SK-N-SH treated with all-trans-retinoic acid at 6 μM for 48 hours (cell line): ENCODE measurements at regions not wholly inside any gene's neighbourhood (a gene's known extent, or its start where the extent isn't known, plus 50 kb on each side); places are given as distances from the start of the nearest gene placed in this dataset.

Experiments used
- ATAC-seq: fragments of 200-7000 bp; cut with Tn5 transposase; 3 replicates; pipeline ENCODE4 v1.9.1; 2020; ENCODE audit warnings: mild to moderate bottlenecking, moderate library complexity
- ARNTL ChIP-seq: fragments of 450-650 bp; formaldehyde crosslinking; IDR thresholded peaks from 2 replicates; pipeline ENCODE4 v1.5.0; 2020; ENCODE audit warnings: low read depth, mild to moderate bottlenecking, moderate library complexity, borderline replicate concordance
- BACH2 ChIP-seq: fragments of 250-450 bp; sonication (Bioruptor Pico); IDR thresholded peaks from 2 replicates; pipeline ENCODE4 v1.9.0; 2021; ENCODE audit warnings: mild to moderate bottlenecking, borderline replicate concordance
- CREB5 ChIP-seq: fragments of 250-450 bp; sonication (Bioruptor Pico); IDR thresholded peaks from 2 replicates; pipeline ENCODE4 v1.5.1; 2020; ENCODE audit warnings: low read depth, mild to moderate bottlenecking, moderate library complexity
- CSDC2 ChIP-seq: fragments of 250-450 bp; sonication (Bioruptor Pico); IDR thresholded peaks from 2 replicates; pipeline ENCODE4 v1.5.0; 2020; ENCODE audit warnings: mild to moderate bottlenecking, moderate library complexity
- CSRNP3 ChIP-seq: fragments of 250-450 bp; sonication (Bioruptor Pico); IDR thresholded peaks from 2 replicates; pipeline ENCODE4 v1.5.1; 2021; ENCODE audit warnings: mild to moderate bottlenecking, moderate library complexity
- ESRRG ChIP-seq: fragments of 250-450 bp; sonication (Bioruptor Pico); IDR thresholded peaks from 2 replicates; pipeline ENCODE4 v1.6.1; 2021; ENCODE audit warnings: mild to moderate bottlenecking
- GLIS3 ChIP-seq: fragments of 250-450 bp; sonication (Bioruptor Pico); IDR thresholded peaks from 2 replicates; pipeline ENCODE4 v1.5.0; 2020; ENCODE audit warnings: mild to moderate bottlenecking, moderate library complexity
- ISL1 ChIP-seq: fragments of 250-450 bp; sonication (Bioruptor Pico); IDR thresholded peaks from 2 replicates; pipeline ENCODE4 v2.1.2; 2022; ENCODE audit warnings: mild to moderate bottlenecking, moderate library complexity
- OSR1 ChIP-seq: fragments of 250-450 bp; sonication (Bioruptor Pico); IDR thresholded peaks from 2 replicates; pipeline ENCODE4 v1.8.0; 2022; ENCODE audit warnings: moderate library complexity, mild to moderate bottlenecking, inconsistent platforms
- PATZ1 ChIP-seq: fragments of 250-450 bp; sonication (Bioruptor Pico); IDR thresholded peaks from 2 replicates; pipeline ENCODE4 v1.8.0; 2020; ENCODE audit warnings: mild to moderate bottlenecking, moderate library complexity, borderline replicate concordance
- POU6F1 ChIP-seq: fragments of 250-450 bp; sonication (Bioruptor Pico); IDR thresholded peaks from 2 replicates; pipeline ENCODE4 v1.8.0; 2021; ENCODE audit warnings: low read depth, mild to moderate bottlenecking, moderate library complexity, borderline replicate concordance
- RARB ChIP-seq: fragments of 250-450 bp; sonication (Bioruptor Pico); IDR thresholded peaks from 2 replicates; pipeline ENCODE4 v1.8.0; 2021; ENCODE audit warnings: mild to moderate bottlenecking, moderate library complexity
- SNAI2 ChIP-seq: fragments of 250-450 bp; sonication (Bioruptor Pico); IDR thresholded peaks from 2 replicates; pipeline ENCODE4 v1.5.0; 2020; ENCODE audit warnings: mild to moderate bottlenecking, moderate library complexity
- TCF4 ChIP-seq: fragments of 250-450 bp; sonication (Bioruptor Pico); IDR thresholded peaks from 2 replicates; pipeline ENCODE4 v1.8.0; 2021; ENCODE audit warnings: mild to moderate bottlenecking, moderate library complexity, borderline replicate concordance
- TOX ChIP-seq: fragments of 250-450 bp; sonication (Bioruptor Pico); IDR thresholded peaks from 2 replicates; pipeline ENCODE4 v1.8.0; 2021; ENCODE audit warnings: mild to moderate bottlenecking, moderate library complexity, borderline replicate concordance
- ZC3H10 ChIP-seq: fragments of 250-450 bp; sonication (Bioruptor Pico); IDR thresholded peaks from 2 replicates; pipeline ENCODE4 v1.5.1; 2021; ENCODE audit warnings: mild to moderate bottlenecking, moderate library complexity
- ZFP3 ChIP-seq: fragments of 250-450 bp; sonication (Bioruptor Pico); IDR thresholded peaks from 2 replicates; pipeline ENCODE4 v1.5.0; 2020; ENCODE audit warnings: mild to moderate bottlenecking, moderate library complexity
- ZFP30 ChIP-seq: fragments of 450-650 bp; formaldehyde crosslinking; IDR thresholded peaks from 2 replicates; pipeline ENCODE4 v1.5.0; 2022; ENCODE audit warnings: mild to moderate bottlenecking, moderate library complexity
- ZNF565 ChIP-seq: fragments of 450-650 bp; formaldehyde crosslinking; conservative IDR thresholded peaks from 2 replicates; pipeline ENCODE4 v1.5.0; 2020; ENCODE audit warnings: low read depth, mild to moderate bottlenecking, moderate library complexity
- ZNF70 ChIP-seq: fragments of 450-650 bp; formaldehyde crosslinking; IDR thresholded peaks from 2 replicates; pipeline ENCODE4 v1.5.0; 2020; ENCODE audit warnings: mild to moderate bottlenecking, moderate library complexity
- ZNF8 ChIP-seq: fragments of 450-650 bp; formaldehyde crosslinking; IDR thresholded peaks from 2 replicates; pipeline ENCODE4 v1.5.0; 2020; ENCODE audit warnings: mild to moderate bottlenecking, moderate library complexity

- TF ChIP-seq ZNF565 (CRISPR knock-in tag): no peak
- TF ChIP-seq SNAI2 (CRISPR knock-in tag): no peak
- no peak for TF ChIP-seq CSRNP3 (CRISPR knock-in tag)
- TF ChIP-seq ZFP3 (CRISPR knock-in tag): no peak
- no peak for ATAC-seq
Measured at GRCh38 chr11:70616938-70617654, 218.8 kb downstream of the CTTN start.

- no peak for ATAC-seq
- TF ChIP-seq ZFP30 (CRISPR knock-in tag) (no peak), CSRNP3 (CRISPR knock-in tag) (no peak), PATZ1 (no peak), ZFP3 (CRISPR knock-in tag) (no peak), ZC3H10 (CRISPR knock-in tag) (no peak), POU6F1 (CRISPR knock-in tag) (no peak), ESRRG (CRISPR knock-in tag) (no peak), ARNTL (CRISPR knock-in tag) (no peak), RARB (CRISPR knock-in tag) (no peak), TOX (CRISPR knock-in tag) (no peak), ISL1 (no peak), OSR1 (CRISPR knock-in tag) (no peak), CREB5 (no peak), ZNF8 (CRISPR knock-in tag) (no peak), TCF4 (CRISPR knock-in tag) (no peak), CSDC2 (CRISPR knock-in tag) (no peak), SNAI2 (CRISPR knock-in tag) (no peak), GLIS3 (CRISPR knock-in tag) (no peak), ZNF70 (CRISPR knock-in tag) (no peak)
Measured at GRCh38 chr11:70618431-70619101, 220.2 kb downstream of the CTTN start.

- TF ChIP-seq BACH2 (CRISPR knock-in tag) (no peak), ESRRG (CRISPR knock-in tag) (no peak), PATZ1 (no peak), ARNTL (CRISPR knock-in tag) (no peak), ZNF70 (CRISPR knock-in tag) (no peak), CSDC2 (CRISPR knock-in tag) (no peak), TCF4 (CRISPR knock-in tag) (no peak), POU6F1 (CRISPR knock-in tag) (no peak), CSRNP3 (CRISPR knock-in tag) (no peak), TOX (CRISPR knock-in tag) (no peak), ISL1 (no peak), ZC3H10 (CRISPR knock-in tag) (no peak)
- TF ChIP-seq, all 23 proteins: peak for 0
Measured at GRCh38 chr11:70619591-70619990, 221.3 kb downstream of the CTTN start.

More at GRCh38 chr11:70619591-70619990, 221.3 kb downstream of the CTTN start:
- ATAC-seq: no peak
